Endothelial cell of umbilical vein (primary cell): ENCODE measurements at regions not wholly inside any gene's neighbourhood (a gene's known extent, or its start where the extent isn't known, plus 50 kb on each side); places are given as distances from the start of the nearest gene placed in this dataset.
"Not testable (repeated sequence)": the region's sequence is repeated elsewhere in the genome, so short reads cannot be mapped to it uniquely, and the experiment has no call there.

ENCODE experiments used
- BruUV-seq: library from RNA; stranded (reverse); fragments of 400-500 nt; replicated peaks from 2 replicates; lab custom pipeline; 2021; lab: Mats Ljungman, UMichigan
- CTCF ChIA-PET: fragments of 300-600, 350-600 bp; sonication (Branson Sonifier 250); formaldehyde crosslinking; loops from one replicate; lab custom pipeline; 2021; ENCODE audit warnings: antibody characterized with exemption, inconsistent platforms; lab: Charles Lee
- POLR2A ChIA-PET: fragments of 300-600, 350-600 bp; sonication (Branson Sonifier 250); formaldehyde crosslinking; loops from one replicate; lab custom pipeline; 2021; ENCODE audit warnings: antibody characterized with exemption, inconsistent platforms; lab: Charles Lee
- DNase-seq: peaks from one replicate; pipeline ENCODE4 v3.0.0-alpha.2; 2011; ENCODE audit warnings: low read depth, low spot score
- FAIRE-seq: peaks from 2 replicates; lab custom pipeline; 2011; peaks lifted over from hg19 to GRCh38; lab: Jason Lieb, UNC
- H2AFZ ChIP-seq: 2 replicates; pipeline ENCODE4 v1.6.0; 2012; ENCODE audit warnings: low read depth, low read length, control low read depth, inconsistent platforms
- H3K27ac ChIP-seq: 2 replicates; pipeline ENCODE4 v1.5.1; 2011; ENCODE audit warnings: low read depth, mild to moderate bottlenecking, control low read depth, low read length, moderate library complexity; ENCODE audit not compliant: insufficient read depth
- H3K27me3 ChIP-seq, 2 experiments: 2 replicates each; pipeline versions ENCODE4 v1.6.0 to v1.6.1; 2011; ENCODE audit warnings: low read length in 2 of 2, mixed read lengths in 1 of 2; ENCODE audit not compliant: control insufficient read depth in 2 of 2, insufficient read depth in 2 of 2
- H3K36me3 ChIP-seq, 2 experiments: 2 replicates in 1 of 2; 3 replicates in 1 of 2; pipeline ENCODE4 v1.5.1; 2011; ENCODE audit warnings: low read length in 2 of 2, mild to moderate bottlenecking in 1 of 2, moderate library complexity in 1 of 2; ENCODE audit not compliant: control insufficient read depth in 2 of 2, insufficient read depth in 2 of 2; ENCODE audit errors: extremely low read depth in 1 of 2
- H3K4me1 ChIP-seq: 3 replicates; pipeline ENCODE4 v1.5.1; 2011; ENCODE audit warnings: mild to moderate bottlenecking, low read length; ENCODE audit not compliant: control insufficient read depth, insufficient read depth; ENCODE audit errors: extremely low read depth
- H3K4me2 ChIP-seq: 2 replicates; pipeline ENCODE4 v1.6.1; 2011; ENCODE audit warnings: low read length, control low read depth, mixed read lengths; ENCODE audit not compliant: insufficient read depth
- H3K4me3 ChIP-seq, 3 experiments: fragments of 200-600 bp in 1 of 3; sonication (generic), shearing (Covaris generic) in 1 of 3; replicated peaks in 1 of 3; 2 replicates each; pipeline ENCODE4 v1.5.1; 2011 to 2016; ENCODE audit warnings: control low read depth in 3 of 3, low read length in 3 of 3, mild to moderate bottlenecking in 2 of 3, inconsistent platforms in 1 of 3, low read depth in 1 of 3, moderate library complexity in 1 of 3; ENCODE audit not compliant: insufficient read depth in 1 of 3
- H3K79me2 ChIP-seq: 2 replicates; pipeline ENCODE4 v1.6.0; 2012; ENCODE audit warnings: low read length, inconsistent platforms; ENCODE audit not compliant: control insufficient read depth, insufficient read depth
- H3K9ac ChIP-seq: replicated peaks from 2 replicates; pipeline ENCODE3; 2011; ENCODE audit warnings: low read length, control low read depth; ENCODE audit not compliant: insufficient read depth; ENCODE audit errors: extremely low read depth
- H3K9me1 ChIP-seq: replicated peaks from 3 replicates; pipeline ENCODE4 v1.6.0; 2011; ENCODE audit warnings: mild to moderate bottlenecking, low read length; ENCODE audit not compliant: control insufficient read depth, insufficient read depth; ENCODE audit errors: extremely low read depth
- H3K9me3 ChIP-seq: replicated peaks from 2 replicates; pipeline ENCODE4 v1.5.1; 2012; ENCODE audit warnings: low read length, inconsistent platforms; ENCODE audit not compliant: control insufficient read depth, insufficient read depth
- H4K20me1 ChIP-seq: replicated peaks from 2 replicates; pipeline ENCODE3; 2011; ENCODE audit warnings: mild to moderate bottlenecking, low read length; ENCODE audit not compliant: control insufficient read depth, insufficient read depth; ENCODE audit errors: extremely low read depth
- EZH2 ChIP-seq: IDR thresholded peaks from 2 replicates; pipeline ENCODE4 v1.6.1; 2012; ENCODE audit warnings: borderline replicate concordance, low read depth, mild to moderate bottlenecking, moderate library complexity, low read length, inconsistent platforms; ENCODE audit not compliant: severe bottlenecking
- FOS ChIP-seq: IDR thresholded peaks from 2 replicates; pipeline ENCODE4 v1.6.1; 2011; ENCODE audit warnings: mild to moderate bottlenecking, low read length, moderate library complexity, borderline replicate concordance; ENCODE audit not compliant: insufficient read depth
- GATA2 ChIP-seq: IDR thresholded peaks from 2 replicates; pipeline ENCODE4 v1.7.0; 2011; ENCODE audit warnings: low read depth, mild to moderate bottlenecking, moderate library complexity, mixed read lengths, low read length; ENCODE audit not compliant: insufficient read length, insufficient read depth
- JUN ChIP-seq: IDR thresholded peaks from 2 replicates; pipeline ENCODE4 v1.6.1; 2011; ENCODE audit warnings: borderline replicate concordance, low read depth; ENCODE audit not compliant: insufficient read length, insufficient read depth
- MYC ChIP-seq: IDR thresholded peaks from one replicate; pipeline ENCODE4 v1.6.1; 2011; ENCODE audit warnings: mild to moderate bottlenecking, low read depth, low read length
- POLR2A ChIP-seq: IDR thresholded peaks from 2 replicates; pipeline ENCODE4 v1.6.1; 2012; ENCODE audit warnings: low read depth, mild to moderate bottlenecking, control low read depth, low read length
- POLR2AphosphoS5 ChIP-seq: IDR thresholded peaks from 2 replicates; pipeline ENCODE4 v1.6.1; 2012; ENCODE audit warnings: low read depth, mild to moderate bottlenecking, control low read depth, low read length, moderate library complexity; ENCODE audit not compliant: insufficient read depth
- dilution Hi-C: fragments of 300-500 bp; cut with MboI; formaldehyde crosslinking; loops from one replicate; pipeline ENCODE4 v1.15.0; 2019; ENCODE audit warnings: low sequenced_read_pairs; ENCODE audit not compliant: extremely low pct_ligation_motif_present
- intact Hi-C: fragments of 100-400 bp; cut with micrococcal nuclease; formaldehyde crosslinking; loops from one replicate; pipeline ENCODE4 v1.10.0; 2022
- TF ChIP-seq, protein P1 (sequence below), 2 donors: IDR thresholded peaks; 1 replicate in 1 of 2; 2 replicates in 1 of 2; pipeline ENCODE4 v1.5.1; 2011; ENCODE audit warnings: low read length in 2 of 2, mild to moderate bottlenecking in 2 of 2, moderate library complexity in 2 of 2, control low read depth in 1 of 2, inconsistent platforms in 1 of 2, low read depth in 1 of 2; ENCODE audit not compliant: insufficient read depth in 1 of 2; ENCODE audit errors: extremely low read depth in 1 of 2
- TF ChIP-seq, protein P2 (sequence below): IDR thresholded peaks from 2 replicates; pipeline ENCODE4 v1.6.1; 2011; ENCODE audit not compliant: insufficient read depth, insufficient read length

GRCh38 chr4:164345756-164346155 lies 408.2 kb upstream of the SMIM31 start:
- Histone ChIP-seq H3K36me3 (no peaks in the 10 kb centered on the region), H3K4me2 (no peak overlapping the region), H3K9me1 (no peaks in the 10 kb centered on the region), H3K9ac (no peak overlapping the region), H3K27ac (no peak overlapping the region), H3K27me3 (no peaks in the 10 kb centered on the region), H2AFZ (no peak overlapping the region), H3K4me3 (no peak overlapping the region), H3K79me2 (no peaks in the 10 kb centered on the region), H3K9me3 (peaks cover 2% of the 10 kb centered on the region), H3K4me1 (no peaks in the 10 kb centered on the region), H4K20me1 (no peaks in the 10 kb centered on the region)
- TF ChIP-seq JUN = no peak
- TF ChIP-seq FOS = no peak
- TF ChIP-seq POLR2A = no peak
- no peak for DNase-seq
- intact Hi-C loops = no loop called here
- dilution Hi-C loops = no loop called here
- FAIRE-seq = no peak
- ChIA-PET POLR2A (no interaction called here), CTCF (no interaction called here)
- no TSS peak for BruUV-seq

GRCh38 chr4:164350061-164350460 lies 403.9 kb upstream of the SMIM31 start:
- ChIA-PET CTCF (no interaction called here), POLR2A (no interaction called here)
- no peaks in the 10 kb centered on the region for H3K79me2 ChIP-seq
- no peak overlapping the region for H3K4me2 ChIP-seq
- H3K27ac ChIP-seq = no peak overlapping the region
- no peak overlapping the region for H2AFZ ChIP-seq
- dilution Hi-C loops (no loop called here), intact Hi-C loops (no loop called here)
- FAIRE-seq (no peak), DNase-seq (no peak)
- no peaks in the 10 kb centered on the region for H3K4me1 ChIP-seq
- TF ChIP-seq POLR2A (no peak), MYC (no peak), EZH2 (no peak), POLR2AphosphoS5 (no peak), GATA2 (no peak), FOS (no peak)
- TF ChIP-seq, protein P1, sequence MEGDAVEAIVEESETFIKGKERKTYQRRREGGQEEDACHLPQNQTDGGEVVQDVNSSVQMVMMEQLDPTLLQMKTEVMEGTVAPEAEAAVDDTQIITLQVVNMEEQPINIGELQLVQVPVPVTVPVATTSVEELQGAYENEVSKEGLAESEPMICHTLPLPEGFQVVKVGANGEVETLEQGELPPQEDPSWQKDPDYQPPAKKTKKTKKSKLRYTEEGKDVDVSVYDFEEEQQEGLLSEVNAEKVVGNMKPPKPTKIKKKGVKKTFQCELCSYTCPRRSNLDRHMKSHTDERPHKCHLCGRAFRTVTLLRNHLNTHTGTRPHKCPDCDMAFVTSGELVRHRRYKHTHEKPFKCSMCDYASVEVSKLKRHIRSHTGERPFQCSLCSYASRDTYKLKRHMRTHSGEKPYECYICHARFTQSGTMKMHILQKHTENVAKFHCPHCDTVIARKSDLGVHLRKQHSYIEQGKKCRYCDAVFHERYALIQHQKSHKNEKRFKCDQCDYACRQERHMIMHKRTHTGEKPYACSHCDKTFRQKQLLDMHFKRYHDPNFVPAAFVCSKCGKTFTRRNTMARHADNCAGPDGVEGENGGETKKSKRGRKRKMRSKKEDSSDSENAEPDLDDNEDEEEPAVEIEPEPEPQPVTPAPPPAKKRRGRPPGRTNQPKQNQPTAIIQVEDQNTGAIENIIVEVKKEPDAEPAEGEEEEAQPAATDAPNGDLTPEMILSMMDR (IDR thresholded peaks at IDR 0.05; ENCODE audit: extremely low read depth in 1 of 2, insufficient read depth in 1 of 2, low read depth in 1 of 2, low read length in 2 of 2) = no peak
- TF ChIP-seq, protein P2, sequence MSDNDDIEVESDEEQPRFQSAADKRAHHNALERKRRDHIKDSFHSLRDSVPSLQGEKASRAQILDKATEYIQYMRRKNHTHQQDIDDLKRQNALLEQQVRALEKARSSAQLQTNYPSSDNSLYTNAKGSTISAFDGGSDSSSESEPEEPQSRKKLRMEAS = no peak
- no peaks in the 10 kb centered on the region for H3K36me3 ChIP-seq
- H3K27me3 ChIP-seq = no peaks in the 10 kb centered on the region
- peaks cover 2% of the 10 kb centered on the region for H3K9me3 ChIP-seq
- H3K9me1 ChIP-seq = no peaks in the 10 kb centered on the region
- BruUV-seq = no TSS peak
- no peak overlapping the region for H3K4me3 ChIP-seq
- no peak overlapping the region for H3K9ac ChIP-seq
- H4K20me1 ChIP-seq = no peaks in the 10 kb centered on the region

- intact Hi-C loops, H3K9me1 ChIP-seq, H4K20me1 ChIP-seq, BruUV-seq, CTCF ChIA-PET, H3K36me3 ChIP-seq, H3K9me3 ChIP-seq, dilution Hi-C loops, FAIRE-seq, H3K4me1 ChIP-seq, H3K27ac ChIP-seq, H3K4me2 ChIP-seq, DNase-seq, POLR2A ChIA-PET, H3K27me3 ChIP-seq, H2AFZ ChIP-seq, H3K9ac ChIP-seq, H3K4me3 ChIP-seq, H3K79me2 ChIP-seq: not testable (repeated sequence)
Measured at GRCh38 chr4:164350716-164351115, 403.2 kb upstream of the SMIM31 start.
